Astrocyte of the cerebellum (primary cell): ENCODE measurements at regions not wholly inside any gene's neighbourhood (a gene's known extent, or its start where the extent isn't known, plus 50 kb on each side); places are given as distances from the start of the nearest gene placed in this dataset.

Experiments
- DNase-seq: peaks from one replicate; pipeline ENCODE4 v3.0.0-alpha.2; 2011; ENCODE audit warnings: low read depth
- H3K4me3 ChIP-seq: 2 replicates; pipeline ENCODE4 v1.5.1; 2011; ENCODE audit warnings: mild to moderate bottlenecking, low read depth, low read length, moderate library complexity
- in situ Hi-C: cut with HindIII; loops from 2 replicates; pipeline ENCODE4 v1.10.0; 2017; ENCODE audit warnings: low sequenced_read_pairs
- TF ChIP-seq, protein P1 (sequence below): IDR thresholded peaks from 2 replicates; pipeline ENCODE4 v1.5.1; 2012; ENCODE audit warnings: low read length, low read depth, moderate library complexity, mild to moderate bottlenecking; ENCODE audit errors: missing control alignments

- TF ChIP-seq, protein P1, sequence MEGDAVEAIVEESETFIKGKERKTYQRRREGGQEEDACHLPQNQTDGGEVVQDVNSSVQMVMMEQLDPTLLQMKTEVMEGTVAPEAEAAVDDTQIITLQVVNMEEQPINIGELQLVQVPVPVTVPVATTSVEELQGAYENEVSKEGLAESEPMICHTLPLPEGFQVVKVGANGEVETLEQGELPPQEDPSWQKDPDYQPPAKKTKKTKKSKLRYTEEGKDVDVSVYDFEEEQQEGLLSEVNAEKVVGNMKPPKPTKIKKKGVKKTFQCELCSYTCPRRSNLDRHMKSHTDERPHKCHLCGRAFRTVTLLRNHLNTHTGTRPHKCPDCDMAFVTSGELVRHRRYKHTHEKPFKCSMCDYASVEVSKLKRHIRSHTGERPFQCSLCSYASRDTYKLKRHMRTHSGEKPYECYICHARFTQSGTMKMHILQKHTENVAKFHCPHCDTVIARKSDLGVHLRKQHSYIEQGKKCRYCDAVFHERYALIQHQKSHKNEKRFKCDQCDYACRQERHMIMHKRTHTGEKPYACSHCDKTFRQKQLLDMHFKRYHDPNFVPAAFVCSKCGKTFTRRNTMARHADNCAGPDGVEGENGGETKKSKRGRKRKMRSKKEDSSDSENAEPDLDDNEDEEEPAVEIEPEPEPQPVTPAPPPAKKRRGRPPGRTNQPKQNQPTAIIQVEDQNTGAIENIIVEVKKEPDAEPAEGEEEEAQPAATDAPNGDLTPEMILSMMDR = no peak
- H3K4me3 ChIP-seq = no peak overlapping the region
- in situ Hi-C loops = no loop called here
- DNase-seq = no peak
These were observed 330.6 kb upstream of the MCTP2 start for GRCh38 chr15:93900476-93901400.

- in situ Hi-C loops = no loop called here
- no peak overlapping the region for H3K4me3 ChIP-seq
- TF ChIP-seq, protein P1 = no peak
- DNase-seq = no peak
These were observed 331.5 kb upstream of the MCTP2 start for GRCh38 chr15:93899817-93900216.

DNA sequence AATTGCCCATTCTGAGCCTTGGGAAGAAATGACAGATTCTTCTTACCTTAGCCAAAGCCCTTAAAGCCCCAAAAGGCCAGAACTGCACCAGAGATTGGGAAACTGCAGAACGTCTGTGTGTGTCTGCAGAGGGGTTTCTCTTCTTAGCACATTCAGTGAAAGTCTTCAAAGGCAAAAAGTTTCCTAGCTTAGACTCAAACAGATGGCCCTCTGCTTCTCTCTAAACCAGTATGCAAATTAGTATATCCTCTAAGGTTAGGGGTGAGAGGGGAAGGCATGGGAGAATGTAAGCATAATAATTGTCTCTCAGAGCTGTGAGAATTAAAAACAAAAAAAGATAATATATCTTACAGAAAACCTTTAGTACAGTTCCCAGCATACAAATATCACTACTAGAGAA is 334.0 kb upstream of the MCTP2 start:
- TF ChIP-seq, protein P1 = no peak
- no peak for DNase-seq
- no peak overlapping the region for H3K4me3 ChIP-seq
- in situ Hi-C loops = no loop called here

- no peak for DNase-seq
These were observed 335.2 kb upstream of the MCTP2 start for GRCh38 chr15:93895976-93896770.

DNA sequence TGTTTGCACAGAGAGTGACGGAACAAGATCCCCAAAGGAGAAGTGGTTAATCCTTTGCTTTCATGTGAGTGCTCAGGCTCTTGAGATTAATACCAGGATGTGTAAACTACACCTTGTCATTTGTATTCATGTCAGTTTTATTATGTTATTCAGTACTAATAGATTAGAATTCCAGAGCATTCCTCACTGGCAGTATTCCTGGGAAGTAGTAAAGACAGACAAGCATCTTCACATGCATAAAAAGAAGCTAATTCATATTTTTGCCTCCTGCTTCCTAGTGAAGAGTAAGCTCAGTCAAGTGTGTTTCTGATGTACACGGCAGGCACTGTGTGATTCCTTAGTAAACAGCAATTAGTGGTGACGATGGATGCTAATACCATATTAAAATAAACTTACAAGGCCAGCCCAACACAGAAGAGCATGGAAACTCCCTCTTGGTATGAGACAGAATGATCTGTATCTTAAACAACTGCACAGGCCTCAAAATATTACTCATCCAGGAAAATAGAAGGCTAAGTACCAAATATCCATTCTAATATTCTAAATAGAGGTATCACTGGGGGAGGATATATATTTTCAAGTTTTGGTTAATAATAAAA is 336.8 kb upstream of the MCTP2 start:
- TF ChIP-seq, protein P1 = no peak
- in situ Hi-C loops = no loop called here
- H3K4me3 ChIP-seq = no peak overlapping the region
- no peak for DNase-seq

More at GRCh38 chr15:93895976-93896770, 335.2 kb upstream of the MCTP2 start:
- no peak overlapping the region for H3K4me3 ChIP-seq
- TF ChIP-seq, protein P1 = no peak
- in situ Hi-C loops = no loop called here

DNA sequence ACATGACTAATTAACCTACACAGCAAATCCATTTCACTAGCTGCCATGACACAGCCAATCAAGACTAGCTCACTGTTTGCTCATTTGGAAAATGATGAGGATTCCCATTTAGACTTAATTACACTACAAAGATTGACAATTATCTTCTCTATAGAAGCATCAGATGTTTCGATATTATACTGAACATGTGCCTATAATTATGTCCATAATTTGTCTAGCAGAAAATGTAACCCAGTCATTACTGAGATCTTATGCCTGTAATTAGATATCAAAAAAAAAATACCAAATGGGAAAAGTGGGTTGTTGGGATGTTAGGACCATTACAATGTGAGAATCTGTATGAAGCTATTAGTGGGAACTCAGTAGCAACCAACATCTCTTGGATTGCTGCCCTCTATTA is 344.2 kb upstream of the MCTP2 start:
- in situ Hi-C loops = no loop called here
- TF ChIP-seq, protein P1 = no peak

More for the DNA sequence above, 344.2 kb upstream of the MCTP2 start:
- DNase-seq = no peak
- H3K4me3 ChIP-seq = no peak overlapping the region
